Fibroblast of pulmonary artery (primary cell): ENCODE measurements at regions not wholly inside any gene's neighbourhood (a gene's known extent, or its start where the extent isn't known, plus 50 kb on each side); places are given as distances from the start of the nearest gene placed in this dataset.
"Not testable (repeated sequence)": the region's sequence is repeated elsewhere in the genome, so short reads cannot be mapped to it uniquely, and the experiment has no call there.

Experiments
- DNase-seq: peaks from one replicate; pipeline ENCODE4 v3.0.0-alpha.2; 2010; ENCODE audit warnings: low read depth
- H3K4me3 ChIP-seq: replicated peaks from 2 replicates; pipeline ENCODE4 v1.5.1; 2011; ENCODE audit warnings: low read depth, mild to moderate bottlenecking, control low read depth, low read length, moderate library complexity
- CTCF ChIP-seq: IDR thresholded peaks from 2 replicates; pipeline ENCODE4 v1.5.1; 2011; ENCODE audit warnings: mild to moderate bottlenecking, control low read depth, low read length, inconsistent platforms; ENCODE audit errors: missing control alignments

DNA sequence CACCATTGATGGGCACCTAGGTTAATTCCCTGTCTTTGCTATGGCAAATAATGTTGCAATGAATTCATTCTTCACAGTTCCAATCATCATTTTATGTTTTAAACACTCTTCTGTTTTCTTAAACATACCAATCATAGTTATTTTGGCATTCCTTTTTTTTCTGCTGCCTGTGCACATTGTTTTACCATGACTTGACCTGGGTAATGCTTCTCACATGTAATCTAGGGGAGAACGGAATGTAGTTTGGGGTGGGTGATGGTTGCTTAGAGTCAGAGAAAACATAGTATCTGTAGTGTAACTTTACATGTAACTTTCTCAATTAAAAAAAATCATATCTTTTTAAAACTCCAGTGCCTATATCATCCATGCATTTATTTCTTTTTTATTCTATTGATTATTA lies 1945.3 kb upstream of the RAG2 start:
- no peak for TF ChIP-seq CTCF
- peak; percentile 68 for DNase-seq
- H3K4me3 ChIP-seq: no peak overlapping the region

DNA sequence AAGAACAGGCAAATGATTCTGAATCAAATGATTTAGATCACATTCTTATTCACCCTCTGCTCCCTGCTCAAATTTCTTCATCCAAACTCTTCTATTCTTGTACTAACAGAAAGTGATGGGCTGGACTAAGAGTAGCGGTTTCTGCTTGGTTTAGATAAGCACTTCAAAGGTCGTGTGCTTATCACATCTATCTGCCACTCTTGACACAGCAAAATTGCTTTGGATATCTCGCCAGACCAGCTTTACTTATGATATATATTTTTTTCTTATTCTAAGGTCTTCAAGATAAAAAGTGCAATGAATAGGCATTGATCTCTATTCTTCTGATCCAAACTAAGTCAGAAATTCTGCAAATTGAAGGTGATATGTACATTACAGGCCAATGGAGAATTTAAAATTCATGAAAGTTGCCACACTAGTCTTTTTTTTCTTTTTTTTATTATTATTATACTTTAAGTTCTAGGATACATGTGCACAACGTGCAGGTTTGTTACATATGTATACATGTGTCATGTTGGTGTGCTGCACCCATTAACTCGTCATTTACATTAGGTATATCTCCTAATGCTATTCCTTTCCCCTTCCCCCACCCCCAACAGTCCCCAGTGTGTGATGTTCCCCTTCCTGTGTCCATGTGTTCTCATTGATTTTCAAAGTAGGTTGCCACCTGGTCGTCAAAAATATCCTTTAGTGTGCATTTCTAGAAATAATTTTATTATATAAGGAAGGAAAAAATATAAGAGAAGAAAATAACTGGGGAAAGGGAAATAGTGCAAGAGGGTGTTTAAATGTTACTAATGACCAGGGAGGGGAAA lies 1941.0 kb upstream of the RAG2 start:
- no peak overlapping the region for H3K4me3 ChIP-seq
- DNase-seq: no peak
- no peak for TF ChIP-seq CTCF

- no peak for TF ChIP-seq CTCF
- no peak overlapping the region for H3K4me3 ChIP-seq
- peak; percentile 54 for DNase-seq
Observed at GRCh38 chr11:38530226-38530625, 1932.2 kb upstream of the RAG2 start.

- no peak for DNase-seq
- no peak overlapping the region for H3K4me3 ChIP-seq
- no peak for TF ChIP-seq CTCF
Observed at GRCh38 chr11:38524945-38525344, 1926.9 kb upstream of the RAG2 start.

- DNase-seq: no peak
- TF ChIP-seq CTCF: no peak
- no peak overlapping the region for H3K4me3 ChIP-seq
Observed at GRCh38 chr11:38517991-38518390, 1920.0 kb upstream of the RAG2 start.

DNA sequence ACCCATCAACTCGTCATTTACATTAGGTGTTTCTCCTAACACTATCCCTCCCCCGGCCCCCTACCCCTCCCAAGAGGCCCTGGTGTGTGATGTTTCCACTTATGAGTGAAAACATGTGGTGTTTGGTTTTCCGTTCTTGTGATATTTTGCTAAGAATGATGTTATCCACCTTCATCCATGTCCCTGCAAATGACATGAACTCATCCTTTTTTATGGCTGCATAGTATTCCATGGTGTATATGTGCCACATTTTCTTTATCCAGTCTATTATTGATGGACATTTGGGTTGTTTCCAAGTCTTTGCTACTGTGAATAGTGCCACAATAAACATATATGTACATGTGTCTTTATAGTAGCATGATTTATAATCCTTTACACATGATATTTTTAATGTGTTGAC lies 1914.8 kb upstream of the RAG2 start:
- H3K4me3 ChIP-seq, DNase-seq: not testable (repeated sequence)

DNA sequence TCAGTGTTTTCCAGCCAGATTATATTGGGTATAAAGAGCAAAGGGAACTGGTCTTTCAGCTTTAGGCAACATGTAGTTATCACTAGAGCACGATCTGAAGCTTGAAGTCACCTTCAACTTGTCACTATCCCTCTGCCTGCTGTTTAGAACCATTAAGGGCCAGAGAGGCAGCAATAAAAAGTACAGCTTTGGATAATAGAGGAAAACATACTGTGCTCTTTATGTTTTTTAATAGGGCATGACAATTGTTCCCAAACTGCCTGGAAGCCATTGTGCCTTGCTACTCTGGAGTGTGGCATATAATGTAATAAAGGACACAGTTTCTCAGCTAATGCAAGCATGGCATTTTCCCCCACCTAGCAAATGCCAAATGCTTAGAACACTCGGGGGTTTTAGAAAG lies 1912.0 kb upstream of the RAG2 start:
- TF ChIP-seq CTCF: no peak
- no peak for DNase-seq
- no peak overlapping the region for H3K4me3 ChIP-seq
